H1 (cell line): ENCODE measurements at regions not wholly inside any gene's neighbourhood (a gene's known extent, or its start where the extent isn't known, plus 50 kb on each side); places are given as distances from the start of the nearest gene placed in this dataset.

Source experiments
- CTCF ChIA-PET: fragments of 300-600 bp; sonication (Branson Sonifier 250); formaldehyde crosslinking; loops from one replicate; lab custom pipeline; 2021; ENCODE audit not compliant: partially characterized antibody; lab: Charles Lee
- POLR2A ChIA-PET: fragments of 300-600 bp; sonication (Branson Sonifier 250); formaldehyde crosslinking; loops from one replicate; lab custom pipeline; 2021; ENCODE audit warnings: inconsistent platforms; ENCODE audit not compliant: partially characterized antibody; lab: Charles Lee
- DNase-seq, 2 experiments: peaks; one replicate each; pipeline versions ENCODE4 v3.0.0 to v3.0.0-alpha.2; 2010 to 2022; ENCODE audit warnings: low spot score in 2 of 2, low read depth in 1 of 2, mixed read lengths in 1 of 2
- FAIRE-seq: peaks from 2 replicates; lab custom pipeline; 2011; peaks lifted over from hg19 to GRCh38; lab: Jason Lieb, UNC
- H2AFZ ChIP-seq: 2 replicates; pipeline ENCODE4 v1.8.1; 2012; ENCODE audit warnings: low read length, inconsistent platforms
- H2AK5ac ChIP-seq: 2 replicates; pipeline ENCODE4 v1.6.1; 2013; ENCODE audit warnings: low read depth, low read length
- H2BK120ac ChIP-seq: replicated peaks from 2 replicates; pipeline ENCODE3; 2013; ENCODE audit warnings: low read depth, low read length, inconsistent platforms
- H2BK12ac ChIP-seq: 2 replicates; pipeline ENCODE4 v1.6.1; 2013; ENCODE audit warnings: low read depth, low read length
- H2BK15ac ChIP-seq: 2 replicates; pipeline ENCODE4 v1.6.1; 2013; ENCODE audit warnings: low read length
- H2BK20ac ChIP-seq: 2 replicates; pipeline ENCODE4 v1.6.1; 2013; ENCODE audit warnings: low read length
- H2BK5ac ChIP-seq: 2 replicates; pipeline ENCODE4 v1.6.1; 2013; ENCODE audit warnings: low read depth, low read length
- H3K14ac ChIP-seq: 2 replicates; pipeline ENCODE4 v1.6.1; 2013; ENCODE audit warnings: inconsistent platforms; ENCODE audit not compliant: insufficient read length
- H3K18ac ChIP-seq: 2 replicates; pipeline ENCODE4 v1.6.1; 2013; ENCODE audit warnings: low read length; ENCODE audit errors: extremely low read depth
- H3K23ac ChIP-seq: 2 replicates; pipeline ENCODE4 v1.6.1; 2013; ENCODE audit warnings: inconsistent platforms; ENCODE audit not compliant: insufficient read length
- H3K23me2 ChIP-seq: 2 replicates; pipeline ENCODE4 v1.6.1; 2013; ENCODE audit warnings: low read depth, low read length
- H3K27ac ChIP-seq: 2 replicates; pipeline ENCODE4 v1.6.1; 2011; ENCODE audit warnings: low read depth, low read length, inconsistent platforms
- H3K27me3 ChIP-seq, 4 experiments: replicated peaks in 1 of 4; 1 replicate in 1 of 4; 2 replicates in 3 of 4; pipeline versions ENCODE4 v1.6.1 to v1.8.1; 2011 to 2013; ENCODE audit warnings: low read length in 3 of 4, mild to moderate bottlenecking in 3 of 4, inconsistent platforms in 2 of 4, mixed read lengths in 2 of 4, moderate library complexity in 1 of 4; ENCODE audit not compliant: control insufficient read depth in 3 of 4, insufficient read depth in 3 of 4; ENCODE audit errors: extremely low read depth in 1 of 4
- H3K36me3 ChIP-seq, 4 experiments: 2 replicates each; pipeline versions ENCODE4 v1.6.1 to v1.8.1; 2011 to 2013; ENCODE audit warnings: mild to moderate bottlenecking in 4 of 4, low read length in 3 of 4, moderate library complexity in 2 of 4, control low read depth in 1 of 4, inconsistent platforms in 1 of 4; ENCODE audit not compliant: insufficient read depth in 4 of 4, control insufficient read depth in 2 of 4
- H3K4ac ChIP-seq: replicated peaks from 2 replicates; pipeline ENCODE3; 2013; ENCODE audit warnings: low read length, low read depth, mixed read lengths, inconsistent platforms; ENCODE audit not compliant: insufficient read length
- H3K4me1 ChIP-seq, 4 experiments: replicated peaks in 1 of 4; 1 replicate in 1 of 4; 2 replicates in 3 of 4; pipeline versions ENCODE4 v1.6.1 to v1.8.1; 2011 to 2013; ENCODE audit warnings: low read length in 3 of 4, inconsistent platforms in 2 of 4, mixed read lengths in 1 of 4; ENCODE audit not compliant: insufficient read depth in 4 of 4, control insufficient read depth in 3 of 4
- H3K4me2 ChIP-seq, 2 experiments: 2 replicates each; pipeline versions ENCODE4 v1.6.1 to v1.8.1; 2011 to 2013; ENCODE audit warnings: low read depth in 2 of 2, low read length in 2 of 2, control low read depth in 1 of 2, inconsistent platforms in 1 of 2, mild to moderate bottlenecking in 1 of 2; ENCODE audit not compliant: insufficient read depth in 1 of 2
- H3K4me3 ChIP-seq, 4 experiments: fragments of 200-600, 300-600 bp in 1 of 4; sonication (generic), shearing (Covaris generic), sonication (Bioruptor Twin) in 1 of 4; 2 replicates each; pipeline versions ENCODE4 v1.5.1 to v1.8.1; 2011 to 2016; ENCODE audit warnings: low read length in 4 of 4, low read depth in 3 of 4, control low read depth in 2 of 4, inconsistent platforms in 2 of 4, mild to moderate bottlenecking in 2 of 4, mixed read lengths in 1 of 4, moderate library complexity in 1 of 4; ENCODE audit not compliant: insufficient read depth in 2 of 4; ENCODE audit errors: extremely low read depth in 1 of 4
- H3K56ac ChIP-seq: replicated peaks from 2 replicates; pipeline ENCODE3; 2013; ENCODE audit warnings: low read depth, mild to moderate bottlenecking, mixed read lengths, low read length, inconsistent platforms; ENCODE audit not compliant: insufficient read length
- H3K79me1 ChIP-seq: 2 replicates; pipeline ENCODE4 v1.6.1; 2013; ENCODE audit warnings: low read depth, low read length, control low read depth
- H3K79me2 ChIP-seq, 2 experiments: 2 replicates each; pipeline versions ENCODE4 v1.6.1 to v1.8.1; 2012 to 2013; ENCODE audit warnings: low read length in 2 of 2, mild to moderate bottlenecking in 2 of 2, inconsistent platforms in 1 of 2; ENCODE audit not compliant: insufficient read depth in 2 of 2, control insufficient read depth in 1 of 2
- H3K9ac ChIP-seq, 4 experiments: replicated peaks in 1 of 4; 1 replicate in 1 of 4; 2 replicates in 3 of 4; pipeline versions ENCODE4 v1.6.1 to v1.8.1; 2011 to 2013; ENCODE audit warnings: low read depth in 3 of 4, low read length in 3 of 4, control low read depth in 2 of 4, mild to moderate bottlenecking in 2 of 4, moderate library complexity in 2 of 4, inconsistent platforms in 1 of 4; ENCODE audit errors: extremely low read depth in 1 of 4
- H3K9me3 ChIP-seq, 2 experiments: 2 replicates each; pipeline versions ENCODE4 v1.6.1 to v1.8.1; 2012 to 2013; ENCODE audit warnings: mild to moderate bottlenecking in 2 of 2, moderate library complexity in 2 of 2, control low read depth in 1 of 2, inconsistent platforms in 1 of 2, low read depth in 1 of 2, low read length in 1 of 2, mixed read lengths in 1 of 2; ENCODE audit not compliant: insufficient read depth in 2 of 2
- H4K20me1 ChIP-seq, 2 experiments: replicated peaks in 1 of 2; 2 replicates each; pipeline versions ENCODE3 to v1.8.1; 2011 to 2013; ENCODE audit warnings: inconsistent platforms in 2 of 2, low read length in 2 of 2, mild to moderate bottlenecking in 1 of 2; ENCODE audit not compliant: insufficient read depth in 2 of 2, control insufficient read depth in 1 of 2
- H4K5ac ChIP-seq: 2 replicates; pipeline ENCODE4 v1.6.1; 2013; ENCODE audit warnings: low read length, low read depth, mixed read lengths, inconsistent platforms; ENCODE audit not compliant: insufficient read length
- H4K8ac ChIP-seq: 2 replicates; pipeline ENCODE4 v1.8.0; 2013; ENCODE audit warnings: mild to moderate bottlenecking, moderate library complexity, low read length, inconsistent platforms; ENCODE audit not compliant: insufficient read depth; ENCODE audit errors: extremely low read depth
- H4K91ac ChIP-seq: replicated peaks from 2 replicates; pipeline ENCODE3; 2013; ENCODE audit warnings: low read length, mixed read lengths, inconsistent platforms; ENCODE audit not compliant: insufficient read length
- CBX8 ChIP-seq: fragments of 300-800, 300-1000 bp; sonication (generic); IDR thresholded peaks from 2 replicates; pipeline ENCODE4 v1.7.1; 2016; ENCODE audit warnings: low read depth, low read length, borderline replicate concordance
- CEBPB ChIP-seq: IDR thresholded peaks from 2 replicates; pipeline ENCODE4 v1.6.1; 2012; ENCODE audit warnings: low read depth, low read length
- GTF2F1 ChIP-seq: IDR thresholded peaks from 2 replicates; pipeline ENCODE4 v1.6.1; 2012; ENCODE audit warnings: low read depth, low read length, improper control_type of control experiment, borderline replicate concordance
- KDM1A ChIP-seq: fragments of 200-600, 300-600 bp; sonication (generic); IDR thresholded peaks from 2 replicates; pipeline ENCODE4 v1.7.1; 2016; ENCODE audit warnings: mild to moderate bottlenecking, low read length, borderline replicate concordance
- SIN3A ChIP-seq, 2 experiments: IDR thresholded peaks in 1 of 2; conservative IDR thresholded peaks in 1 of 2; 2 replicates each; pipeline ENCODE4 v1.6.1; 2011 to 2012; ENCODE audit warnings: low read length in 2 of 2, improper control_type of control experiment in 1 of 2, low read depth in 1 of 2, mild to moderate bottlenecking in 1 of 2
- SP1 ChIP-seq: IDR thresholded peaks from 2 replicates; pipeline ENCODE4 v1.6.1; 2011; ENCODE audit warnings: low read depth, low read length
- TCF12 ChIP-seq: IDR thresholded peaks from 2 replicates; pipeline ENCODE4 v1.6.1; 2011; ENCODE audit warnings: low read depth, mild to moderate bottlenecking, low read length
- WGBS, 2 experiments: shearing (Covaris generic) in 1 of 2; methylation state at CpG; one replicate each; pipeline versions ENCODE4 v1.1.6 to v1.1.7; 2013 to 2015; ENCODE audit warnings: low lambda C conversion rate in 2 of 2, mixed read lengths in 2 of 2, inconsistent platforms in 1 of 2, low coverage in 1 of 2, missing lambda C conversion rate in 1 of 2; ENCODE audit not compliant: insufficient replicate concordance in 2 of 2, insufficient coverage in 1 of 2, insufficient read length in 1 of 2; ENCODE audit errors: extremely low coverage in 1 of 2, missing lambda C conversion rate in 1 of 2; 5-methylcytosine and 5-hydroxymethylcytosine counted together

GRCh38 chr5:53200306-53200705, 90.7 kb upstream of the MOCS2 start:
- Histone ChIP-seq H3K9ac (no peak overlapping the region), H3K4me3 (no peak overlapping the region), H3K79me2 (no peaks in the 10 kb centered on the region), H2AK5ac (no peak overlapping the region), H3K9me3 (no peaks in the 10 kb centered on the region), H2BK5ac (no peak overlapping the region), H3K27ac (no peak overlapping the region), H3K4me1 (no peaks in the 10 kb centered on the region), H3K79me1 (no peaks in the 10 kb centered on the region), H3K36me3 (no peaks in the 10 kb centered on the region), H2BK120ac (no peak overlapping the region), H3K4ac (no peak overlapping the region), H3K23me2 (no peaks in the 10 kb centered on the region; the same call in 1 of the 2 replicates), H3K18ac (no peak overlapping the region), H4K8ac (peak overlapping the region; percentile 31; the same call in 1 of the 2 replicates), H2BK12ac (no peak overlapping the region), H3K14ac (no peak overlapping the region), H3K27me3 (no peaks in the 10 kb centered on the region), H3K23ac (no peak overlapping the region), H4K91ac (no peak overlapping the region), H3K56ac (no peak overlapping the region), H2AFZ (no peak overlapping the region), H2BK20ac (no peak overlapping the region), H2BK15ac (no peak overlapping the region), H3K4me2 (no peak overlapping the region), H4K20me1 (no peaks in the 10 kb centered on the region), H4K5ac (no peak overlapping the region)
- ChIA-PET CTCF (interaction anchor here (1.8 kb wide), 1 partner anchor 9 kb away, joined by 4 read pairs; no protein-coding TSS in a partner anchor), POLR2A (no interaction called here)
- WGBS, 2 experiments = 93% methylated on average over 8 of the region's 8 CpGs; no CpG with 5 or more reads in 1 of the 2 experiments
- TF ChIP-seq CBX8 = no peak
- TF ChIP-seq CEBPB = no peak
- no peak for TF ChIP-seq GTF2F1
- no peak for TF ChIP-seq KDM1A
- no peak for TF ChIP-seq SP1
- TF ChIP-seq TCF12 = no peak
- no peak for TF ChIP-seq SIN3A (conservative IDR thresholded peaks at IDR 0.05 in 1 of 2, IDR thresholded peaks at IDR 0.05 in 1 of 2; ENCODE audit: low read depth in 1 of 2, low read length in 2 of 2)
- DNase-seq (no peak), FAIRE-seq (no peak)
